ENCODE measurements at regions not wholly inside any gene's neighbourhood (a gene's known extent, or its start where the extent isn't known, plus 50 kb on each side); places are given as distances from the start of the nearest gene placed in this dataset.
"Not testable (repeated sequence)": the region's sequence is repeated elsewhere in the genome, so short reads cannot be mapped to it uniquely, and the experiment has no call there.

GRCh38 chr18:54433368-54433767, 75.7 kb downstream of the C18orf54 start:
- DNase-seq (ENCODE audit: low read depth), result no peak

GRCh38 chr18:54433857-54434256, 76.2 kb downstream of the C18orf54 start:
- DNase-seq (ENCODE audit: low read depth), result no peak

- no peak for DNase-seq (ENCODE audit: low read depth)
Observed at GRCh38 chr18:54434453-54434852, 76.7 kb downstream of the C18orf54 start.

GRCh38 chr18:54436501-54436900, 78.8 kb downstream of the C18orf54 start:
- no peak for DNase-seq (ENCODE audit: low read depth)

GRCh38 chr18:54440292-54440691, 82.6 kb downstream of the C18orf54 start:
- no peak for DNase-seq (ENCODE audit: low read depth)

- peak; percentile 54 for DNase-seq (ENCODE audit: low read depth)
Observed at GRCh38 chr18:54444319-54444914, 86.7 kb downstream of the C18orf54 start.

- no peak for DNase-seq (ENCODE audit: low read depth)
Observed at GRCh38 chr18:54453996-54454395, 96.3 kb downstream of the C18orf54 start.

- no peak for DNase-seq (ENCODE audit: low read depth)
Observed at GRCh38 chr18:54465502-54465901, 107.8 kb downstream of the C18orf54 start.

GRCh38 chr18:54466248-54467005, 108.7 kb downstream of the C18orf54 start:
- no peak for DNase-seq (ENCODE audit: low read depth)

- peak; percentile 2 for DNase-seq (ENCODE audit: low read depth)
Observed at GRCh38 chr18:54479365-54479764, 111.7 kb upstream of the DYNAP start.

- no peak for DNase-seq (ENCODE audit: low read depth)
Observed at GRCh38 chr18:54480616-54481015, 110.4 kb upstream of the DYNAP start.

GRCh38 chr18:54502451-54502850, 88.6 kb upstream of the DYNAP start:
- not testable (repeated sequence) for DNase-seq (ENCODE audit: low read depth)

GRCh38 chr18:54503131-54503894, 87.7 kb upstream of the DYNAP start:
- DNase-seq (ENCODE audit: low read depth), result no peak

- DNase-seq (ENCODE audit: low read depth), result no peak
Observed at GRCh38 chr18:54506516-54507261, 84.4 kb upstream of the DYNAP start.

- no peak for DNase-seq (ENCODE audit: low read depth)
Observed at GRCh38 chr18:54509793-54510192, 81.3 kb upstream of the DYNAP start.

GRCh38 chr18:54515149-54515548, 75.9 kb upstream of the DYNAP start:
- DNase-seq (ENCODE audit: low read depth), result no peak

GRCh38 chr18:54517521-54517920, 73.5 kb upstream of the DYNAP start:
- DNase-seq (ENCODE audit: low read depth), result no peak

GRCh38 chr18:54521846-54522245, 69.2 kb upstream of the DYNAP start:
- no peak for DNase-seq (ENCODE audit: low read depth)

- DNase-seq (ENCODE audit: low read depth), result no peak
Observed at GRCh38 chr18:54528942-54529376, 62.1 kb upstream of the DYNAP start.

GRCh38 chr18:54529444-54529843, 61.6 kb upstream of the DYNAP start:
- DNase-seq (ENCODE audit: low read depth), result no peak

GRCh38 chr18:54530285-54530684, 60.8 kb upstream of the DYNAP start:
- no peak for DNase-seq (ENCODE audit: low read depth)

Measured in RPMI7951 (cell line).